Right hindlimb (tissue), 1 donor: ENCODE measurements at regions not wholly inside any gene's neighbourhood (a gene's known extent, or its start where the extent isn't known, plus 50 kb on each side); places are given as distances from the start of the nearest gene placed in this dataset.

ENCODE experiments used
- DNase-seq: peaks from one replicate; pipeline ENCODE4 v3.0.0-alpha.2; 2018

DNA sequence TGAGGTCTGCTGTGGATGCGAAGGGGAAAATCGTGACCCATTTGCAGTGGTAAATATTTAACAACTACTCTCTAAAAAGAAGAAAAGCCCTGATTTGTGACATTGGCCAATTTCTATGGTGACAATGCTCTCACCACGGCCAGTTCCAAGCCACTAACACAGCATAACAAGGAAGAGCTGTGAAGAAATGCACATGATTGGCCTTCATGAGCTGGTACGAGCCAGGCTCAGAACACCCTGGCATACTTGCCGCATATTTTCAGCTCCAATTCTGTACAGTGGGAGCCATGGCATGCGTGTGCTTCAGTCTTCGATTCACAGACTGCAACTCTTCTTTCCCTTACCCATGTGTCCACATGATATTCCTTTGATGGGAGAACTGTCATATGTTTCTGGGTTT, 363.9 kb upstream of the CDH5 start:
- DNase-seq: no peak

DNA sequence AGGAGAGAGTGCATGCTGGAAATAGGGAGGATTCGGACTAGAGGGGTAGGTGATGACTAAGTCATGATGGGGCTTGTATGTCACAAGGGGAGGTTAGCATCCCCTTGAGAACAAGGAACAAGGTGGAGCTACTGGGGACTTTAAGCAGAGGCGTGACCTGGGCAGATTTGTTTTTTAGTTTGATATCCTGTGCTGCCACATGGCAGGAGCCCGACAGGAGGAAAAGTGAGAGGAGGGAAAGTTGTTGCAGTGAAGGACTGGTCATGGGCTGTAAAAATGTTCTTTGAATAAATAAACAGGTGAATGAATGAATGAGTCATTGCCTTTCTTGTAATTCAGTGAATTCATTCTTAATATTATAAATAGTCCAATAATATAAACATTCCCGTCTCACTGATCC, 365.1 kb upstream of the CDH5 start:
- no peak for DNase-seq

DNA sequence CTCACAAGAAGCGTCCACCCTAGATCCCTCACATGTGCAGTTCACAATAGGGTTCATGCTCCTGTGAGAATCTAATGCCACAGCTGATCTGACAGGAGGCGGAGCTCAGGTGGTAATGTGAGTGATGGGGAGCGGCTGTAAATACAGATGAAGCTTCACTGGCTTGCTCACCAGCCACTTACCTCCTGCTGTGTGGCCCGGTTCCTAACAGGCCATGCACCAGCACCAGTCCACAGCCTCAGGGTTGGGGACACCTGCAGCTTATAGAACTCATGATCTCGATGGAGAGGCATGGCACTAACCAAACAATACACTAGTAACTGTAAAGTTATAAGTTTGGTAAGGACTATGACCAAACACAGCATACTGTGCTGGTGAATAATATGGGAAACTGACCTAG, 368.0 kb upstream of the CDH5 start:
- no peak for DNase-seq

DNA sequence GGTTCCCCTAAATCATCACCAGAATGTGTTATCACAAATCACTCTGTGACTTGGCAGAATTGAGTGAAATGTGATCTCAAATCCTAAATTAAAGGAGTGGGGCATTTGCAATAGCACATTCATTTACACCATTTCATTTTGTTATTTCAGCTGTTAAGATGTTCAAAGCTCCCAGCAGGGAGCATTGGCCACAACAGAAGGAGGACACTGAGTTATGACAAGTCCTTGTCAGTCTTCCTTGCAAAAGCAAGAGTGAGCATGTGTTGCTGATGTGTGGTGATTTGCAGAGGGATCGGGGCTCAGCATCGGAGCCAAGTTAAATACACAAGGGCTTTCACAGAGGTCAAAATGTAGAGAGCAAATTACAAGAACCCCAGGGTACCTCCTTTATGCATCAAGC, 372.2 kb upstream of the CDH5 start:
- DNase-seq: no peak

DNA sequence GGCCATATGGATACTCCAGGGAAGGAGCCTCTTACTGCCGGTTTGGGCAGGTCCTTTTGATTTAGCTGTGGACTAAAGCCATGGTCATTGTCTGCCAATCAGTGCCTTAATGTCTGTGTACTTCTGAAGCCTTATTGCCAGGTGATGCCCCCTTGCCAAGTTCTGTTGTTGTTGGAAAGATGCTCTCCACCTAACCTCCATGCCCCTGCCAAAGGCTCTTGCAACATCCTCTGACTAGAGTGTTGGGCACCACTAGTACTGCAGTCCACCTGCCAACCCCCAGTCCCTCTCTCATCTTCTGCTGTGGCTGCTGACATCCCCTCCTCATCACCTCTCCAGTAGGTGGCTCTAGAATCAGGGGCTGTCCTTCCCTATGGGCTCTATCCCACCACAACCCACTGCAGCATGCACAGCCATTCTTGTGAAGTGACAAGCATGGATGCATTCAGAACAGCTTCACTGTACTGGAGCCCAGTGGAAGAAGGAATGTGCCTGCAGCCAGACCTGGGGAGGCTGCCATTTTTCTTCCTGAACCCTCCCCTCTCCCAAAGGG, 375.3 kb upstream of the CDH5 start:
- DNase-seq: no peak

DNA sequence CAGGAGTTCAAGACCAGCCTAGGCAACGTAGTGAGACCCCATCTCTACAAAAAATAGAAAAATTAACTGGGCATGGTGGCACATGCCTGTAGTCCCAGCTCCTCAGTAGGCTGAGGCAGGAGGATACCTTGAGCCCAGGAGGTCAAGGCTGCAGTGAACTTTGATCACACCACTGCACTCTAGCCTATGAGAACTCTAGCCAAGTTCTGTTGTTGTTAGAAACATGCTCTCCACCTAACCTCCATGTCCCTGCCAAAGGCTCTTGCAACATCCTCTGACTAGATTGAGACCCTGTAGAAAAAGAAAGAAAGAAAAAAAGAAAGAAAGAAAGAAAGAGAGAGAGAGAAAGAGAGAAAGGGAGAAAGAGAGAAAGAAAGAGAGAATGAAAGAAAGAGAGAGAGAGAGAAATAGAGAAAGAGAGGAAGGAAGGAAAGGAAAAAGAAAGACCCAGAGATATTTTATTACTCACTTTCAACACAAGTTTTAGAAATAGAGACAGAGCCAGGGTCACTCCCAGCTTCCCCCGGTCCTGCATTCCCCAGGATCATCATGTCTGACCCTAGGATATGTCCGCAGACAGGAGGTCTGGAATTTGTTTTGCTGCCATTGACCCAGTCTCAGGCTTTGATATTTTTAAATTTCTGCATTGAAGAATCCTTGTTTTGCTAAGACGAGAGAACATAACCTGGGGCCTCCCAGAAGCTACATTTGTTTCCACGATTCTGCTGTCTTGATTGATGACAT, 376.5 kb upstream of the CDH5 start:
- no peak for DNase-seq

DNA sequence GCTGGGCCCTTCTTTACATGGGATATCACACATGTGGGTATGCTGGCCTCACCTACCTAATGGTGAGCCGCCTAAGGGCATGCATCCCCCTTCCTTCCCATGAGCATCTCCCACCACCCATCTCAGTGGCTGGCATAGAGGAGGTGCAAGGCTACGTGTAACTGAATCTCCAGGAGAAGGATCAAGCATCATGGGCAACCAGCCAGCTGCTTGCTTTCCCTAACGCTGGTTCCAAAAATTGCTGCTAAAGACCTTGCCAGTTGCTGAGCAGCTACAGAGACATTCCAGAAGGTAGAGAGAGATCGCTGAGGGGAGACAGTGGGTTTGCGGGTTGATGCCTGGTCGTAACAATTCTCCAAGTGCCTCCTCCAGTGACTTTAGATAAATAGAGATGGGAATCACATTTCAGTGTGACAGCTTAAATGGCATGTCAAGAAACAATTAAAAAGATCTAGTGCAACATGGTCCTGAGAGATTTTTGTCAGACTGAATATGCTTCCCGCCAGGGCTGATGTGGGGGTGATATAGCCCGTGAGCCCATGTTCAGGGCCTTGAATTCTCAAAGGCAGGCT, 378.4 kb upstream of the CDH5 start:
- DNase-seq: peak; percentile 31

DNA sequence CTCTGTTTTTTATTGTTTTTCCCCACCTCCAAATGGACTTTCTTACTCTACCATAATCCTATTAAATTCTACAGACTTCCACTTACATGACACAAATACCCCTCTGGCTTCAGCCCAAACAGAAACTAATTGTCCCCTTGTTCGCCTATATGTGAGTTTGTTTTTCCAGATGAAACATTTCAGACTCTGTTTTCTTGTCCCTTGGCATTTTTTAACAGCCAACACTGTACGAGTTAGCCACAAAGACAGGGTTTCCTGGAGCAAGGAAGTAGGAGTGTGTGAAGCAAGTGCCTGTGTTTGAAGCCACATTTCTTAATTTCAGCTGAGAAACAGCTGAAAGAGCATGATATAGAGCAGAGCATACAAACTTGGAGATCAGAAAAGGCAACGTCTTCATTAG, 382.2 kb upstream of the CDH5 start:
- DNase-seq: no peak

DNA sequence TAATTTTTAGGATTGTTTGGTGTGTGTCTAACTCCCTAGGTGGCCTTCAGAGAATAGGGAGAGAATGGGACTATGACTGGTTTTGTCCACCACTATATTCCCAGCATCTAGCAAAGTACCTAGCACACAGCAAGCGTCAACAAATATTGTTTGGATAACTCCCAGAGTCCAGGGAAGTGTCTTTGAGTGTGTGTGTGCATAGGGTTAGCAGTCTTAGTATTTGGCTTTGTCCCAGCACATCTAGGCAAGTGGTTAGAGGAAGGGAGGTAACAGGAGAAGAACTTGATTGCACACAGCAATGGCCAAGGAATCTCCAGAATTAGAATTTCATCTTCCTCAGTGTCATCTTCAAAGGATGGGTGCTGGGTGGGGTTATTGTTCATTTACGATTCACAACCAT, 385.4 kb upstream of the CDH5 start:
- DNase-seq: no peak

DNA sequence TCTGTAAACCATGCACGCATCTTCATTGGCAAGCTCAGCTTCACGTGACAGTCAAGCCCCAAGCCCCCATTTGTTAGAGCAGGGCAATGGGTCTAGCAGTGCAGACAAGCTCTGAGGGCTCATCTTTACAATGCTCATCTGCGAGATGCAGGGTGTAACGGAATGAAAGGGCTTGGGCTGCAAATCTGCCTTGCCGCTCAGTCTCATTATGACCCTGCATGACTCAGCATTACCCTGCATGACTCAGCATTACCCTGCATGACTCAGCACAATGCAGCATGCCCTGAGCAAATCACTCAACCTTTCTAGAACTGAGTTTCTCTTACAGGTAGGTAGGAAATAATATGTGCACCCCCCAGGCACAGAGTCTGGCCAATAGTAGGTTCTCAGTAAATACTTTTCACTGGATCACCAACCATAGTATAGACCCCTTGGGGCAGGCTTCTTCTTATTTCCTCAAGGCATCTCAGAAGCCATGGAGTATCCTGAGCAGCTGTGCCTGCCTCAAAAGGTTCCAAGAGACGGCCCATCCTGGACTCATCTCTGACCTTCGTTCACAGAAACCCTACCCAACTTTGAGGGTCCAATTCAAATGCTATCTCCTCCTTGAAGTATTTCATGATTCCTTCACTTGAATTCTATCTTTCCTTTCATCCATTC, 391.3 kb upstream of the CDH5 start:
- no peak for DNase-seq

DNA sequence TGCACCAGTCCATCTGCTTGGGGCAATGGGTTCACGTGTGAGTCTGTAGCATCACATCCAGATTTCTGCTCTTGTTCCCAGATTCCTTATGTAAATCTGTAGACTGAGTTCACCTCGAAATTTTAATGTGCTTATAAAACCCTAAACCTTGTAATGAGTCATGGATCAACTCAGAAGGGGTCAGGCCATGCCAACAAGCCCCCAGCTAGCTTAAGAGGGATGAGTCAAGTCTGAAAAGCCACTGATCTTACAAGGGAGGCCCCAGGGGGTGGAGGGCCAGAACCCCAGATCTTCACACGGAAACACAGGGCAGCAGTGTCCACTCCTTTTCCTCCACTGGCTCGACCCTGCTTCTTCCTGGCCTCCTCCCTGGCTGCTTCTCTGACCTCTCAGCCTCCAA, 399.1 kb upstream of the CDH5 start:
- DNase-seq: no peak

DNA sequence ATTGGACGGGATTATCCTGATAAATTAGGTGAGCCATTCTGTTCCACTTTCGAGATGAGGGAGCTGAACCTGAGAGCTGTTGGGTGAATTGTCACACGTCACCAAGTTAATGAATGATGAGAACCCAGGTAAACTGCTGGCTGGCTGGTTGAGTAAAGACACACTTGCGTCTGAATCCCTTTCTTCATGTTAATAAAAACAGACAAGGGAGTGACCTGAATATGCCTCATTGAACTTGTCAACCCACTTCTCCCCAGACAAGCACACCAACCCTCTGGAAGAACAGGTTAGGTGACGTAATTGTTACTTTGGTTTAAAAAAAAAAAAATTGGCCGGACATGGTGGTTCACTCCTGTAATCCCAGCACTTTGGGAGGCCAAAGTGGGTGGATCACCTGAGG, 400.9 kb upstream of the CDH5 start:
- DNase-seq: no peak

DNA sequence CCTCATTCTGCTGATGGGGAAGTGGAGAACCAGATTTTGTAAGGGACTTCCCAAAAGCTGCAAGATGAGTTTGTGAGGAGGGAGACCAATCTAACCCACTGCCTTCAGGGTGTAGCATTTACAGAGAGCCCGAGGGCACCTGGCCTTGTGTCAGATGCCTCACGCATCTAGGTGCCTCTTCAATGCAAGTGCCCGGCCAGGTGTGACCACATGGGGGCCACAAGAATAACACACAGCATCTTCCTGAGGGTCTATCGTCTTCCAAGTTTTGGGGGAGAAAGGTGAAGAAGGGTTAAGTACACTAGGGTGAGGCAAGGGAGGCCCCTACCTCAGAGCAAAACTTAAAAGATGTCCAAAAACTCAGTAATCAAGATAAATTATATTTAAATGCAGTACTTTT, 401.7 kb upstream of the CDH5 start:
- DNase-seq: no peak

DNA sequence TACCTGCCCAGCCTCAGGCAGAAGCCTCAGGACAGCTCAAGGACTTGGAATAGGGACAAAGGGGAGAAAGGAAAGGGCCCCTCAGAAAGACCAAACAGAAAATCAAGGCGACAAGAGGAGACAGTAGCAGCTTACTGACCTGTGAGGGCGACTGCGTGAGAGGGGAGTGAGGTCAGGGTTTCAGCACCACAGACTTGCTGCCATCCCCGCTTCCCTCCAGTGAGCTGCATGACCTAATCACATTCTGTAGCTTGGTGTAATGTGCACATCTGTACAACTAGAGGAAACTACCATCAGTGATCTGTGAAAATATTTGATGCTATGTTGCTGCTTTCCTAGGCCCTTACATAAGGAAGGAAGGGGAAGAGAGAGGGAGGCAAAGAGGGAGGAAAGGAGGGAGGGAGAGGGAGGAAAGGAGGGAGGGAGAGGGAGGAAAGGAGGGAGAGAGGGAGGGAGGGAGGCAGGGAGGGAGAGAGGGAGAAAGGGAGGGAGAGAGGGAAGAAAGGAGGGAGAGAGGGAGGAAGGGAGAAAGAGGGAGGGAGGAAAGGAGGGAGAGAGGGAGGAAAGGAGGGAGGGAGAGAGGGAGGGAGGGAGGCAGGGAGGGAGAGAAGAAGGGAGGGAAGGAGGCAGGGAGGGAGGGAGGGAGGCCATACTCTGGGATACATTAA, 404.9 kb upstream of the CDH5 start:
- DNase-seq: no peak

DNA sequence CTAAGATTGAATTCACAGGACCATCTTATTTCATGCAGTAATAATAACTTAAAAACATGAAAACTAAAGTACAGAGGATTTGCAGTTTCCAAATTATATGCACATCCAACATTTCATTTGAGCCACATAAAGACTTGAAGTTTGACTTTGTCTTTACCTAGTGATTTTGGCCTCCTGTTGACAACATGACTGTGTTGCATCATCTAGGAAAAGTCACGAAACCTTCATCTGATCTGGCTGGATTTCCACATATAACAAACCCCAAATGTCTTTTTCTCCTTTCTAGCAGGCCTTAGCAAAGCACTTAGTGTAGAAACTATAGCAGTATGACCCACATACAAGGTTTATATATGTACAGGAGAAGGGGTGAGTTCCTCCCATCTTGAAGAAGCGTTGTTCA, 406.5 kb upstream of the CDH5 start:
- no peak for DNase-seq

DNA sequence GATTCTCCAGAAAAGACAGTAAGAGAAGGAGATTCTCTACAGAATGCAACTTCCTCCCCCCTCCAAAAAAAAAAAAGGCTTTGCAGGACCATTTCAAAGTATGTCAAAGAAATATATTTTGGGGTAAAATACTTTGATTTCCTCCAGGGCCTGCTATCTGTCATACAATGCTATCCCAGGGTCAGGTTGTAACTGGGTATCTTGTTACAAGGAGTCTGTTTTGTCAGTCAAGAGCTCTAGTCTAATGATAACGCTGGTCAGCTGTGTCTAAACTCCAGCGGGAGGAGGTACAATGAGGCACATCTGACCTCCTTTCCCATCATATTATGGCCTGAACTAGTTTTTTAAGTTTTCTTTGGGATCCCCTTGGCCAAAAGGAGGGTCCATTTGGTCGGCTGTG, 408.4 kb upstream of the CDH5 start:
- no peak for DNase-seq

DNA sequence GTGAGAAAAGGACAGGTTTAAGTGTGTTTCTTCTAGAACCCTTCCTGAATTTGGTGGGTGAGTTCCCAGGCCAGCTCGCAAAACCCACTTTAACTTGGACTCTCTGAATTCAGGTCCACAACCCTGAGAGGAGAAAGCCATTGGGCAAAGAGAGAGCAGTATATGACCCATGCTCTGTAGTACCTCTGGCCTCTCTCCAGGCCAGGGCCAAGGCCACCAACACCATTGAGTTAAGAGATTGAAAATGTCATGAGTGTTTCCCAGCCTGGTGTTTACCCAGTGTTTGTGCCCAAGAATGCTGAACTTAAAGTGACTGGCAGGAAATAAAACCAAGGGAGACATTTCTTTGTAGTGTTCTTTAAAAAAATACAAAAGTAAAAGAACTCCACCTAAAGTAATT, 410.4 kb upstream of the CDH5 start:
- no peak for DNase-seq

DNA sequence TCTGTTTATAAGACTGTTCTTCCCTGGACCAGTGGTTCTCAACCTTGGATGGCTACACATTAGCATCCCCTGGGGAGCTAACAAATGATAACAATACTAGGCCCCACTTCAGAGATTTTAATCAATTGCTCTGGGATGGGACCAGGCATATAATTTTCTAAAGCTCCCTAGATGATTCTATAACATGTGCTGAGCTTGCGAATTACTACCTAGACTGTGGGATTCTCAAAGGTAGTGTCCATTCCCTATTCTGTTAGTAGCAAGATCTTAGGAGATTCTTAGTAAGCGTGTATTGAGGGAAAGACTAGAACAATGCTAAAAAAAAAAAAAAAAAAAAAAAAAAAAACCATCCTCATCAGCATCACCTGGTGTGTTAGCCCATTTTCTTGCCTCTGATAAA, 412.0 kb upstream of the CDH5 start:
- no peak for DNase-seq

DNA sequence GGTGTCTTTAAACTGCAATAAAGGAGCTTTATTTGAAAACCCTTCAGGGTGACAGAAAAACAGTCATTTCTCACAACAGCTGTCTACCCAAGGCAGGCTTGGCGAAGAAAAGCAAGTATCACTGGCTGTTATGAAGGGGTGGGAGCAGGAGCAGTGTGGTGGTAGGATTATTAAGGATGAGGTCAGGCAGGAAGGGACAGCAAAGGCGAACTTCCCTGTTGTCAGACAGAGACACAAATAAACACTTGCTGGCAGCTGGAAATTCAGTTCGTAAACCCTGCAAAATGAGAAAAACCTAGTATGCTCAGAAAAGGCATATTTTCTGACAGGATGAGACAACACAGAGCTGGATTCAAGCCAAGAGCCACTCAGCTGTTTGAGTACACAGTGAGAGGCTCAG, 416.3 kb upstream of the CDH5 start:
- no peak for DNase-seq

DNA sequence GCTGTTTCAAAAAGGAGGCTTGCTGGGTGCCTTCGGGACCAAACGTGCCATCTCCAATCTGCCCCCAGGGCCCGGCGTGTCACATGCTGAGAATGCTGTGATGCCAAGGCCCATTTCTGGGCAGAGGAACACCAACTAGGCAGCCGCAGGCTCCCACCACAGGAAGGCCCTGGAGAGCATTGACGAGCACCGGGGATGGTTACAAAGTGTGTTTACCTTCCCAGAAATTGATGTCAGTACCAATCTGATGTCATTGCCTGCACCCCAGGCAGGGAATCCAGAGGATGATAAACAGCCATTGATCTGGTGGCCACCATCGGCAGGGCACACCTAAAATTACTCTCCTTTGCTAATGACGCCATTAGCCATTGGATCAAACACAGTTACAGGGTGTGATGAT, 418.1 kb upstream of the CDH5 start:
- DNase-seq: no peak

DNA sequence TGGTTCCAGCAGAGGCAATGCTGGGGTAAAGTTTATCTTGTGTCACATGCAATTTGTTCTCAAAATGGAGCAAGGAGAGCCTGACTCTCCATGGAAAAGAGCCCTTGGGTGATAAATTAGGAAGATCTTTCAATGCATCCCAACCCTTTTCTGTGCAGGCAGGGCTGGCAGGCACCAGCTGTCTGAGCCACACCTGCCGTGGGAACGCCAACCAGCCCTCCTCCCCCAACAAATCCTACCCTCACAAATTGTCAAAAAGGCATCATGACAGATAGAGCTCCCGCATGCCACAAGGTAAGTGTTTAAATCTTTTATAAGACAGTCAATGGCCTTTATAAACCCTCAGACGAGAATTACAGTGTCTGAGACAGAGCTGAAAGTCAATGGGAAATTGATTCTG, 418.5 kb upstream of the CDH5 start:
- DNase-seq: no peak

DNA sequence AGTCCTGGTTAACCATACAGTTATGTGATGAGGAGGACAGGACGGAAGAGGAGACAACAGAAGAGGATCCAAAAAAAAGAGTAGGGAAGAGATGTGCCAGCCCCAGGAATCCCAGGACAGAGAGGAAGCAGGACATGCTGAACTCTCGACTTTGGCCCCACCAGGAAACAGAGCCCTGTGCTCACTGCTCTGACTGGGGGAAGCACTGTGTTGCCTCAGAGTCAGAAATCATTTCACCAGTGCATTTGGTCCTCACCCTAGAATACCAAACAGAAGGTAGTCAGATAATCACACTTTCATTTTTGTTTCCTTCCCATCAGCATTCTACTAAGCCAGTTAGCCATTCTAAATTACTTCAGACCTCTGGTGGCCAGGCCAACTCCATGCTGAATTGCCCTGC, 421.0 kb upstream of the CDH5 start:
- no peak for DNase-seq

DNA sequence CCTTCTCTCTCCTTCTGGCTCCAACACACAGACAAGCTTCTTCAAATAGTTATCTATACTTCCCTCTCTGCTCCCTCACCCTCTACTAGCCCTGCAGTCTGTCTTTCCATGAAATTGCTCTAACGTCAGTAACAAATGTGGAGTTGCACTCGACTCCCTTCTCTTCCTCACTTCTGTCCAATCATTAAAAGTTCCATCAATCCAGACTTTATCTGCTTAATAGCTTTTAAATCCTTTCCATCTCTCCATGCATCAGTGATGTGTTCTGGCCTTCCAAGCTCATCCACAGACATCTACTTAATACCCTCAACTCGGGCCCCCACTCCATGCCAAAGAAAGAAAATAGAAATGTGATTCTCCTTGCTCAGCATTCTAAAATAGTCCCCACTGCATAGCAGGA, 422.1 kb upstream of the CDH5 start:
- DNase-seq: no peak

DNA sequence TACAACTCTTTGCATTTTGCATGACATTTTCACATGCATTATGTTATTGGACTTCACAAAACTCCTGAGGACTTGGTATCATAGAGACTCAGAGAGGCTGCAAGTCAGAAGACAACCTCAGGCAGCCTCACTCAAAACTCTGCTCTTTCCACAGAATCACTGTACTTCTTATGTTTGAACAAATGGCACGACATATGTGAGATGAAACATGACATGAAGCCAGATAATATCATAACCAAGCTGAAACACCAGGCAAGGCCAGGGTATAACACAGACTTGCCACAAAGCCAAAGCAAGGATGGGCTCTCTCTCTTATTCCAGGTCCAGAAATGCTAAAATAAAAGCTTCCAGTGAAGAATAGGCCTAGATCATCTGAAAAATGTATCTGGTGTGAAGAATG, 425.8 kb upstream of the CDH5 start:
- no peak for DNase-seq
